Astrocyte (in vitro differentiated cells and primary cell): ENCODE measurements at regions not wholly inside any gene's neighbourhood (a gene's known extent, or its start where the extent isn't known, plus 50 kb on each side); places are given as distances from the start of the nearest gene placed in this dataset.

Source experiments
- DNase-seq: peaks from one replicate; pipeline ENCODE4 v3.0.0-alpha.2; 2010; ENCODE audit warnings: low read depth
- FAIRE-seq: peaks from 2 replicates; lab custom pipeline; 2011; peaks lifted over from hg19 to GRCh38; lab: Jason Lieb, UNC
- H2AFZ ChIP-seq: 2 replicates; pipeline ENCODE4 v1.6.0; 2012; ENCODE audit warnings: low read depth, low read length, inconsistent platforms
- H3K27ac ChIP-seq: 2 replicates; pipeline ENCODE4 v1.5.1; 2011; ENCODE audit warnings: low read depth, low read length, inconsistent platforms
- H3K27me3 ChIP-seq: 2 replicates; pipeline ENCODE4 v1.6.0; 2011; ENCODE audit warnings: low read length, inconsistent platforms; ENCODE audit not compliant: insufficient read depth
- H3K36me3 ChIP-seq: 2 replicates; pipeline ENCODE4 v1.5.1; 2011; ENCODE audit warnings: low read length, inconsistent platforms; ENCODE audit not compliant: insufficient read depth
- H3K4me1 ChIP-seq: 2 replicates; pipeline ENCODE4 v1.5.1; 2011; ENCODE audit warnings: low read length, inconsistent platforms; ENCODE audit not compliant: insufficient read depth
- H3K4me2 ChIP-seq: 2 replicates; pipeline ENCODE4 v1.6.0; 2012; ENCODE audit warnings: low read length, inconsistent platforms
- H3K4me3 ChIP-seq: 2 replicates; pipeline ENCODE4 v1.5.1; 2011; ENCODE audit warnings: low read depth, mild to moderate bottlenecking, low read length, inconsistent platforms; ENCODE audit not compliant: insufficient read depth
- H3K79me2 ChIP-seq: 2 replicates; pipeline ENCODE4 v1.6.0; 2012; ENCODE audit warnings: mild to moderate bottlenecking, low read length, inconsistent platforms; ENCODE audit not compliant: insufficient read depth
- H3K9ac ChIP-seq: 2 replicates; pipeline ENCODE4 v1.6.0; 2012; ENCODE audit warnings: mild to moderate bottlenecking, low read length, inconsistent platforms
- H3K9me3 ChIP-seq: 2 replicates; pipeline ENCODE4 v1.5.1; 2012; ENCODE audit warnings: low read depth, mild to moderate bottlenecking, low read length, inconsistent platforms; ENCODE audit not compliant: insufficient read depth
- H4K20me1 ChIP-seq: 2 replicates; pipeline ENCODE4 v1.6.0; 2012; ENCODE audit warnings: low read length, inconsistent platforms; ENCODE audit not compliant: insufficient read depth
- H3K27ac Mint-ChIP-seq: one replicate; pipeline ENCODE4 v1.8.0; 2021; ENCODE audit warnings: mild to moderate bottlenecking, mixed read lengths; ENCODE audit not compliant: unreplicated experiment
- H3K27me3 Mint-ChIP-seq: one replicate; pipeline ENCODE4 v1.8.0; 2021; ENCODE audit warnings: low read depth, mixed read lengths; ENCODE audit not compliant: unreplicated experiment
- H3K36me3 Mint-ChIP-seq: one replicate; pipeline ENCODE4 v1.8.0; 2021; ENCODE audit warnings: low read depth, mixed read lengths; ENCODE audit not compliant: unreplicated experiment
- H3K4me1 Mint-ChIP-seq: one replicate; pipeline ENCODE4 v1.8.0; 2021; ENCODE audit warnings: low read depth, mixed read lengths; ENCODE audit not compliant: unreplicated experiment
- H3K4me3 Mint-ChIP-seq: one replicate; pipeline ENCODE4 v1.8.0; 2021; ENCODE audit warnings: mild to moderate bottlenecking, moderate library complexity, mixed read lengths; ENCODE audit not compliant: unreplicated experiment
- H3K9me3 Mint-ChIP-seq: one replicate; pipeline ENCODE4 v1.8.0; 2021; ENCODE audit warnings: mild to moderate bottlenecking, mixed read lengths; ENCODE audit not compliant: unreplicated experiment
- EZH2 ChIP-seq: IDR thresholded peaks from 2 replicates; pipeline ENCODE4 v1.6.1; 2012; ENCODE audit warnings: mild to moderate bottlenecking, low read length, inconsistent platforms; ENCODE audit not compliant: insufficient read depth
- TF ChIP-seq, protein P1 (sequence below): IDR thresholded peaks from 2 replicates; pipeline ENCODE4 v1.5.1; 2011; ENCODE audit warnings: low read depth, mild to moderate bottlenecking, inconsistent platforms, low read length, moderate library complexity; ENCODE audit not compliant: insufficient read depth

DNA sequence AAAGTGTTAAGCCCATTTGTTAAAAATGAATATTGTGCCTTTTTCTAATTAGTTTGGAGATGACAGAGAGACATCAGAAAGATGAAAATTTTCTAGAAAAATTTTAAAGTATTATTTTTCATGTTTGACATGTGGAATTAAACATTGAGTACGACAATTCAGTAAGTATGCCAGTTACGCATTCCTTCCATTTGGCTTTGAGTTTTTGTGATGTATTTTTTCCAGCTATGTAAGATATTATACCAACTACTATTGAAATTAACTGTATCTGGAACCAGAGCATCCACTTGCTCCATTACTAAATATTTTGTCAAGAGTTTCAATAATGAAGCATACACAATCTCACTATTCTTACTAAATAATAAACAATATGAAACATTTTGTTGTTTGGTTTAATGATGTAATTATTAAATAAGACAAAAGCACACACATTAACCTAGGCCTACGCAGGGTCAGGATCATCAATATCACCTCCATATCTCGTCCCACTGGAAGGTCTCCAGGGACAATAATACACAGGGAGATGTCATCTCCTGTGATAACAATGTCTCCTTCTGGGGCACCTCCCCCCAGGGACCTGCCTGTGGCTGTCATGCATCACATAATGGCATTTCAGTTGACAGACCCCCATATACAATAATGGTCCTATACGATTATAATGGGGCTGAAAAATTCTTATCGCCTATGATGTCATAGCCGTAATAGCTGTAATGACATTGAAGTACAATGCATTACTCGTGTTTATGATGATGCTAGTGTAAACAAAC, 274.1 kb downstream of the REEP3 start:
- FAIRE-seq (no peak), DNase-seq (no peak)
- H3K27ac ChIP-seq = no peak overlapping the region
- no peak overlapping the region for H3K4me2 ChIP-seq
- H3K79me2 ChIP-seq = no peaks in the 10 kb centered on the region
- Mint-ChIP-seq H3K4me1 (peaks cover 19% of the 10 kb centered on the region), H3K4me3 (no peak overlapping the region), H3K36me3 (no peaks in the 10 kb centered on the region), H3K9me3 (peaks cover 5% of the 10 kb centered on the region), H3K27ac (no peak overlapping the region), H3K27me3 (no peaks in the 10 kb centered on the region)
- H3K36me3 ChIP-seq = no peaks in the 10 kb centered on the region
- TF ChIP-seq EZH2 = no peak
- TF ChIP-seq, protein P1, sequence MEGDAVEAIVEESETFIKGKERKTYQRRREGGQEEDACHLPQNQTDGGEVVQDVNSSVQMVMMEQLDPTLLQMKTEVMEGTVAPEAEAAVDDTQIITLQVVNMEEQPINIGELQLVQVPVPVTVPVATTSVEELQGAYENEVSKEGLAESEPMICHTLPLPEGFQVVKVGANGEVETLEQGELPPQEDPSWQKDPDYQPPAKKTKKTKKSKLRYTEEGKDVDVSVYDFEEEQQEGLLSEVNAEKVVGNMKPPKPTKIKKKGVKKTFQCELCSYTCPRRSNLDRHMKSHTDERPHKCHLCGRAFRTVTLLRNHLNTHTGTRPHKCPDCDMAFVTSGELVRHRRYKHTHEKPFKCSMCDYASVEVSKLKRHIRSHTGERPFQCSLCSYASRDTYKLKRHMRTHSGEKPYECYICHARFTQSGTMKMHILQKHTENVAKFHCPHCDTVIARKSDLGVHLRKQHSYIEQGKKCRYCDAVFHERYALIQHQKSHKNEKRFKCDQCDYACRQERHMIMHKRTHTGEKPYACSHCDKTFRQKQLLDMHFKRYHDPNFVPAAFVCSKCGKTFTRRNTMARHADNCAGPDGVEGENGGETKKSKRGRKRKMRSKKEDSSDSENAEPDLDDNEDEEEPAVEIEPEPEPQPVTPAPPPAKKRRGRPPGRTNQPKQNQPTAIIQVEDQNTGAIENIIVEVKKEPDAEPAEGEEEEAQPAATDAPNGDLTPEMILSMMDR = no peak
- H3K9me3 ChIP-seq = no peaks in the 10 kb centered on the region
- H3K27me3 ChIP-seq = peaks cover 2% of the 10 kb centered on the region
- no peak overlapping the region for H3K4me3 ChIP-seq
- H3K4me1 ChIP-seq = peaks cover 15% of the 10 kb centered on the region
- no peak overlapping the region for H2AFZ ChIP-seq
- no peaks in the 10 kb centered on the region for H4K20me1 ChIP-seq
- H3K9ac ChIP-seq = no peak overlapping the region

DNA sequence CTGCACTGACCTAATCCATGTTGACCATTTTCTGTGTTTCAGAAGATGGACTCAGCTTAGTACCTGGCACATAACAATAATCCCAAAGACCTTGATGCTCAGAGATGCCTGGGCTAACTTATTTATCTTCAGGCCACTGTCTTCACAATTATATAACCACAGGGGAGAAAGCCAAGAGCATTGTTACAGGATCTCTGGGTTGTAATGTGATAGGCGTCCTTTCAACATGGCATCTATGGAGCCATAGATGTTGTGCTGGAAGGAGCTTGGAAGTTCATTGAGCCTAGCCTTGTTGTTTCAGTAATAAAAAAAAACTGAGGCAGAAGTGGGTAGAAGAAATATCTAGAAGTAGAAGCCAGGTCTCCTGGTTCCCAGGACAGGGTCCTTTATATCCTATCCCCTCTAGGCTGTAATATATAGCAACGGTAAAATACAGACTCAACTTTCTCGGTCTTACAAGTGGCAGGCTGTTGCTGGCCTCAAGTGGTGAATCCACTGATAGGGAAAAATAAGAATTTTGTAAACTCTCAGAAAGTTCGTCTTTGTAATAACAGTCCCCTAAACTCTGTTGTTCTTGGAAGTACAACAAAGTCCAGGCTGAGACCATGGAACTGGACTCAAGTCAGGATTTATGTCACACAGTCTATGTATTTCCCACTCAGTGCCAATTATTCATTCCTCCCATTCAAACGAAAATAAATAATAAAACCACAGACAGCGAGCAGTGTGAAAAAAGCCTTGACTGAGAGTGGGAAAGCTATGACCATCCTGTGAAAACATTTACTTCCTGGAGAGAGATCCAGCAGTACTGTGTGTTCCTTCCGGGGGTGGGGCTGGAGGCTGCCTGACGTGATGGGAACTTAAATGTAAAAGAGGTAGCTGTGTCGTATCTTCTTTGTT, 277.6 kb downstream of the REEP3 start:
- Mint-ChIP-seq H3K9me3 (no peaks in the 10 kb centered on the region), H3K27ac (peak overlapping the region; percentile 91), H3K4me1 (peaks cover 24% of the 10 kb centered on the region), H3K4me3 (peak overlapping the region; percentile 9), H3K36me3 (no peaks in the 10 kb centered on the region), H3K27me3 (no peaks in the 10 kb centered on the region)
- peak; percentile 63 for FAIRE-seq
- Histone ChIP-seq H3K9ac (peak overlapping the region; percentile 56), H3K4me3 (peak overlapping the region; percentile 27), H3K4me1 (peaks cover 15% of the 10 kb centered on the region), H3K27me3 (peaks cover 4% of the 10 kb centered on the region), H3K36me3 (no peaks in the 10 kb centered on the region), H3K9me3 (no peaks in the 10 kb centered on the region), H3K79me2 (no peaks in the 10 kb centered on the region), H4K20me1 (no peaks in the 10 kb centered on the region), H3K4me2 (peak overlapping the region; percentile 70), H2AFZ (no peak overlapping the region), H3K27ac (peak overlapping the region; percentile 77)
- DNase-seq = peak; percentile 99
- TF ChIP-seq EZH2 = no peak
- TF ChIP-seq, protein P1 = peak; percentile 32
